ENCODE measurements at regions not wholly inside any gene's neighbourhood (a gene's known extent, or its start where the extent isn't known, plus 50 kb on each side); places are given as distances from the start of the nearest gene placed in this dataset.

GRCh38 chr21:45352621-45353139 lies 52.3 kb upstream of the COL18A1 start:
- TF ChIP-seq TCF12 (IDR thresholded peaks at IDR 0.05; ENCODE audit: low read depth) (no peak), TEAD4 (IDR thresholded peaks at IDR 0.05) (no peak), TAF1 (IDR thresholded peaks at IDR 0.05; ENCODE audit: low read depth) (no peak), REST (IDR thresholded peaks at IDR 0.05; ENCODE audit: low read depth) (no peak), EP300 (IDR thresholded peaks at IDR 0.05; ENCODE audit: borderline replicate concordance) (no peak), ZBTB7A (IDR thresholded peaks at IDR 0.05; ENCODE audit: low read depth) (no peak), FOXM1 (IDR thresholded peaks at IDR 0.05; ENCODE audit: borderline replicate concordance, low read depth) (no peak), RAD21 (IDR thresholded peaks at IDR 0.05; ENCODE audit: low read depth) (no peak), CREB1 (IDR thresholded peaks at IDR 0.05; ENCODE audit: low read depth) (no peak), YY1 (IDR thresholded peaks at IDR 0.05; ENCODE audit: low read depth) (no peak), USF1 (IDR thresholded peaks at IDR 0.05) (no peak), EGR1 (IDR thresholded peaks at IDR 0.05) (no peak), CEBPB (IDR thresholded peaks at IDR 0.05) (no peak)
- TF ChIP-seq, protein P1, sequence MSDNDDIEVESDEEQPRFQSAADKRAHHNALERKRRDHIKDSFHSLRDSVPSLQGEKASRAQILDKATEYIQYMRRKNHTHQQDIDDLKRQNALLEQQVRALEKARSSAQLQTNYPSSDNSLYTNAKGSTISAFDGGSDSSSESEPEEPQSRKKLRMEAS (IDR thresholded peaks at IDR 0.05) = no peak

DNA sequence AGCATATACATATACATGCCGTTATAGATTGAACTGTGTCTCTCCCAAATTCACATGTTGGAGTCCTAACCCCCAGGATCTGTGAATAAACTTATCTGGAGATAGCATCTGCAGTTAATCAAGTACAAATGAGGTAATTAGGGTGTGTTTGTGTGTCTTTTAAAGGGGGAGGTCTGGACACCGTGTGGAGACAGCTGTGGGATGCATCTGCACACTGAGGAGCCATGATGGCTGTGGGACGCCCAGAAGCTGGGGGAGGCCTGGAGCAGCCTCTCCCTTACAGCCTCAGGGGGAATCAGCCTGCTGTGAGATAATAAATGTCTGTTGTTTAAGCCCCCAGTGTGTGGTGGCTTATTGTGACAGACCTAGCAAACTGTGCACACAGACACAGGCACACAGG lies 51.8 kb upstream of the COL18A1 start:
- TF ChIP-seq ZBTB7A (IDR thresholded peaks at IDR 0.05; ENCODE audit: low read depth) = no peak

DNA sequence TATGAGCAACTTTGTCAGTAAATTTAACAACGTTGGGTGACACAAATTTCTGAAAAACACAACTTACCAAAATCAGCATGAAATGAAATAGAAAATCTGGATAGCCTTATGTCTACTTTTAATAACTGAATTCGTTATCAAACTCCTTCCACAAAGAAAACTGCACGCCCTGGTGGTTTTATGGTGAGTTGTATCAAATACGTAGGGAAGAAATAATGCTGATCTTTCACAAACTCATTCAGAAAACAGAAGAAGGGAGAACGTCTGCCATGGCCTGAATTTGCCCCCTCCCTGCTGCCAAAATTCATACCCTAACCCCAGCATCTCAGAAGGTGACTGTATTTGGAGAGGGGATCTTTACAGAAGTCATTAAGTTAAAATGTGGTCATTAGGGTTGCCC lies 50.0 kb upstream of the COL18A1 start:
- TF ChIP-seq EGR1 (IDR thresholded peaks at IDR 0.05) = no peak
- TF ChIP-seq NFIC (IDR thresholded peaks at IDR 0.05) = no peak
- TF ChIP-seq RAD21 (IDR thresholded peaks at IDR 0.05; ENCODE audit: low read depth) = no peak
- TF ChIP-seq CREB1 (IDR thresholded peaks at IDR 0.05; ENCODE audit: low read depth) = no peak
- TF ChIP-seq YY1 (IDR thresholded peaks at IDR 0.05; ENCODE audit: low read depth) = no peak
- no peak for TF ChIP-seq TAF1 (IDR thresholded peaks at IDR 0.05; ENCODE audit: low read depth)
- TF ChIP-seq USF1 (IDR thresholded peaks at IDR 0.05) = no peak
- no peak for TF ChIP-seq REST (IDR thresholded peaks at IDR 0.05; ENCODE audit: low read depth)
- TF ChIP-seq CEBPB (IDR thresholded peaks at IDR 0.05) = no peak
- no peak for TF ChIP-seq ZBTB7A (IDR thresholded peaks at IDR 0.05; ENCODE audit: low read depth)
- TF ChIP-seq FOXM1 (IDR thresholded peaks at IDR 0.05; ENCODE audit: borderline replicate concordance, low read depth) = no peak
- TF ChIP-seq TCF12 (IDR thresholded peaks at IDR 0.05; ENCODE audit: low read depth) = no peak

All from Ishikawa (cell line).